ENCODE measurements at regions not wholly inside any gene's neighbourhood (a gene's known extent, or its start where the extent isn't known, plus 50 kb on each side); places are given as distances from the start of the nearest gene placed in this dataset.

DNA sequence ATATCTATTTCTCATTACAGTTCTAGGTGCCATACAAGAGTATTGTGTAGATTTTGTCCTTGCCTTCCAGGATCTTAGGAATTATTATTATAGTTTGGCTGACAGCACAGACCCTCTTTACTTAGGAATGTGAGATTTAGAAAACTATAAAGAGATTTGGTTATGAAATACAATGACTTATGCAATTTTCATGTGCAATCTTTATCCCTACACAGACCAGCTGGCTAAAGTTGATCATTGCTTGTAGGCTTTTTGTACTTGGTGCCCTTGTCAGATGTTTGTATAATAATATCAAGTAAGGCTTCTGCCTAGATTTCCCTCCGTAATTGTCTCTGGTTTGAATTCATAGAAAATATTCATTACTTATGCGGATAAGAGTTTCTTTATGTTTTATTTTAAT, 174.5 kb upstream of the GAP43 start:
- TF ChIP-seq SRF (IDR thresholded peaks at IDR 0.05; ENCODE audit: low read depth, low read length), result no peak
- TF ChIP-seq ARID2 (CRISPR knock-in tag; IDR thresholded peaks at IDR 0.05; ENCODE audit: borderline replicate concordance), result no peak
- TF ChIP-seq CBX5 (CRISPR knock-in tag; IDR thresholded peaks at IDR 0.05; ENCODE audit: borderline replicate concordance), result no peak
- no peak for TF ChIP-seq JARID2 (CRISPR knock-in tag; IDR thresholded peaks at IDR 0.05; ENCODE audit: insufficient replicate concordance)
- TF ChIP-seq, protein P1, sequence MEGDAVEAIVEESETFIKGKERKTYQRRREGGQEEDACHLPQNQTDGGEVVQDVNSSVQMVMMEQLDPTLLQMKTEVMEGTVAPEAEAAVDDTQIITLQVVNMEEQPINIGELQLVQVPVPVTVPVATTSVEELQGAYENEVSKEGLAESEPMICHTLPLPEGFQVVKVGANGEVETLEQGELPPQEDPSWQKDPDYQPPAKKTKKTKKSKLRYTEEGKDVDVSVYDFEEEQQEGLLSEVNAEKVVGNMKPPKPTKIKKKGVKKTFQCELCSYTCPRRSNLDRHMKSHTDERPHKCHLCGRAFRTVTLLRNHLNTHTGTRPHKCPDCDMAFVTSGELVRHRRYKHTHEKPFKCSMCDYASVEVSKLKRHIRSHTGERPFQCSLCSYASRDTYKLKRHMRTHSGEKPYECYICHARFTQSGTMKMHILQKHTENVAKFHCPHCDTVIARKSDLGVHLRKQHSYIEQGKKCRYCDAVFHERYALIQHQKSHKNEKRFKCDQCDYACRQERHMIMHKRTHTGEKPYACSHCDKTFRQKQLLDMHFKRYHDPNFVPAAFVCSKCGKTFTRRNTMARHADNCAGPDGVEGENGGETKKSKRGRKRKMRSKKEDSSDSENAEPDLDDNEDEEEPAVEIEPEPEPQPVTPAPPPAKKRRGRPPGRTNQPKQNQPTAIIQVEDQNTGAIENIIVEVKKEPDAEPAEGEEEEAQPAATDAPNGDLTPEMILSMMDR (CRISPR knock-in tag; IDR thresholded peaks at IDR 0.05), result no peak

Data from HepG2 (cell line).